ENCODE measurements at regions not wholly inside any gene's neighbourhood (a gene's known extent, or its start where the extent isn't known, plus 50 kb on each side); places are given as distances from the start of the nearest gene placed in this dataset.

DNA sequence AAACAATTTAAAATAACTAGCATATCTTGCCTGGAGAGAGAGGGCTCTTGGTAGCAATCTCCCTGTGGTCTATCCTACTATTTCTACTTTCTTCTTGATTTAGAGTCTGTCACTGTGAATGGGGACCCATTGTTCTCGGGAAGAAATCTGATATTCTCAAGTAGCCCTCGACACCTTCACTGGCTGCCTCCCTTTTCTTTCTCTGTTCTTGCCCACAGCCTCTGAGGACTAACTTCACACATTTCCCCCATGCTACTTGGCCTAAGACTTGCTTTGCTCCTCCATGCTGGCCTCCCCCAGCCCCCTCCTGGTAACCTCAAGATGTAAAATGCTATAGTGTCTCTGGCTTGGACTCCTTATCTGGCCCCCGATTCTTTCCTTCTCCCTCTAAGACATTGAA is 58.8 kb upstream of the NT5C1B start:
- TF ChIP-seq EZH2 (IDR thresholded peaks at IDR 0.05; ENCODE audit: borderline replicate concordance, low read depth, low read length, severe bottlenecking) (no peak), GATA2 (IDR thresholded peaks at IDR 0.05; ENCODE audit: insufficient read depth, insufficient read length, low read depth, low read length) (no peak), POLR2A (IDR thresholded peaks at IDR 0.05; ENCODE audit: low read depth, low read length) (no peak), POLR2AphosphoS5 (IDR thresholded peaks at IDR 0.05; ENCODE audit: insufficient read depth, low read depth, low read length) (no peak), FOS (IDR thresholded peaks at IDR 0.05; ENCODE audit: borderline replicate concordance, insufficient read depth, low read length) (no peak), MYC (IDR thresholded peaks at IDR 0.05; ENCODE audit: low read depth, low read length) (no peak), JUN (IDR thresholded peaks at IDR 0.05; ENCODE audit: borderline replicate concordance, insufficient read depth, insufficient read length, low read depth) (no peak)
- TF ChIP-seq, protein P1, sequence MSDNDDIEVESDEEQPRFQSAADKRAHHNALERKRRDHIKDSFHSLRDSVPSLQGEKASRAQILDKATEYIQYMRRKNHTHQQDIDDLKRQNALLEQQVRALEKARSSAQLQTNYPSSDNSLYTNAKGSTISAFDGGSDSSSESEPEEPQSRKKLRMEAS (IDR thresholded peaks at IDR 0.05; ENCODE audit: insufficient read depth, insufficient read length), result no peak
- TF ChIP-seq, protein P2, sequence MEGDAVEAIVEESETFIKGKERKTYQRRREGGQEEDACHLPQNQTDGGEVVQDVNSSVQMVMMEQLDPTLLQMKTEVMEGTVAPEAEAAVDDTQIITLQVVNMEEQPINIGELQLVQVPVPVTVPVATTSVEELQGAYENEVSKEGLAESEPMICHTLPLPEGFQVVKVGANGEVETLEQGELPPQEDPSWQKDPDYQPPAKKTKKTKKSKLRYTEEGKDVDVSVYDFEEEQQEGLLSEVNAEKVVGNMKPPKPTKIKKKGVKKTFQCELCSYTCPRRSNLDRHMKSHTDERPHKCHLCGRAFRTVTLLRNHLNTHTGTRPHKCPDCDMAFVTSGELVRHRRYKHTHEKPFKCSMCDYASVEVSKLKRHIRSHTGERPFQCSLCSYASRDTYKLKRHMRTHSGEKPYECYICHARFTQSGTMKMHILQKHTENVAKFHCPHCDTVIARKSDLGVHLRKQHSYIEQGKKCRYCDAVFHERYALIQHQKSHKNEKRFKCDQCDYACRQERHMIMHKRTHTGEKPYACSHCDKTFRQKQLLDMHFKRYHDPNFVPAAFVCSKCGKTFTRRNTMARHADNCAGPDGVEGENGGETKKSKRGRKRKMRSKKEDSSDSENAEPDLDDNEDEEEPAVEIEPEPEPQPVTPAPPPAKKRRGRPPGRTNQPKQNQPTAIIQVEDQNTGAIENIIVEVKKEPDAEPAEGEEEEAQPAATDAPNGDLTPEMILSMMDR (IDR thresholded peaks at IDR 0.05; ENCODE audit: extremely low read depth in 1 of 2, insufficient read depth in 1 of 2, low read depth in 1 of 2, low read length in 2 of 2), result no peak
- CTCF ChIA-PET, result no interaction called here
- Histone ChIP-seq H3K9me3 (replicated peaks; ENCODE audit: control insufficient read depth, insufficient read depth, low read length) (no peaks in the 10 kb centered on the region), H3K27me3 (ENCODE audit: control insufficient read depth in 2 of 2, insufficient read depth in 2 of 2, low read length in 2 of 2) (no peaks in the 10 kb centered on the region), H3K4me3 (replicated peaks in 1 of 3; ENCODE audit: insufficient read depth in 1 of 3, low read depth in 1 of 3, low read length in 3 of 3) (no peak overlapping the region), H3K9ac (replicated peaks; ENCODE audit: extremely low read depth, insufficient read depth, low read length) (no peak overlapping the region), H3K27ac (ENCODE audit: insufficient read depth, low read depth, low read length) (no peak overlapping the region), H4K20me1 (replicated peaks; ENCODE audit: control insufficient read depth, extremely low read depth, insufficient read depth, low read length) (no peaks in the 10 kb centered on the region), H3K4me1 (ENCODE audit: control insufficient read depth, extremely low read depth, insufficient read depth, low read length) (no peaks in the 10 kb centered on the region), H3K79me2 (ENCODE audit: control insufficient read depth, insufficient read depth, low read length) (no peaks in the 10 kb centered on the region), H3K9me1 (replicated peaks; ENCODE audit: control insufficient read depth, extremely low read depth, insufficient read depth, low read length) (no peaks in the 10 kb centered on the region), H3K36me3 (ENCODE audit: control insufficient read depth in 2 of 2, extremely low read depth in 1 of 2, insufficient read depth in 2 of 2, low read length in 2 of 2) (no peaks in the 10 kb centered on the region), H2AFZ (ENCODE audit: low read depth, low read length) (no peak overlapping the region), H3K4me2 (ENCODE audit: insufficient read depth, low read length) (no peak overlapping the region)
- dilution Hi-C loops (cut with MboI; ENCODE audit: extremely low pct_ligation_motif_present, low sequenced_read_pairs), result no loop called here
- no TSS peak for BruUV-seq (replicated peaks)
- POLR2A ChIA-PET, result no interaction called here
- FAIRE-seq, result no peak
- no peak for DNase-seq (ENCODE audit: low read depth, low spot score)
- intact Hi-C loops (cut with micrococcal nuclease), result no loop called here

Data from endothelial cell of umbilical vein (primary cell).